ENCODE measurements at regions not wholly inside any gene's neighbourhood (a gene's known extent, or its start where the extent isn't known, plus 50 kb on each side); places are given as distances from the start of the nearest gene placed in this dataset.
A peak's percentile ranks its signal among the peaks of the same experiment; 100 is the strongest.
"Not testable (repeated sequence)": the region's sequence is repeated elsewhere in the genome, so short reads cannot be mapped to it uniquely, and the experiment has no call there.

- not testable (repeated sequence) for H3K4me2 ChIP-seq (ENCODE audit: low read length, poor library complexity, severe bottlenecking); H4K91ac ChIP-seq (ENCODE audit: low read length); H3K23ac ChIP-seq (ENCODE audit: low read length in 2 of 2); H4K8ac ChIP-seq (ENCODE audit: low read length); H3K27me3 ChIP-seq (ENCODE audit: control insufficient read depth in 1 of 2, insufficient read depth in 1 of 2, low read length in 2 of 2); H2AFZ ChIP-seq (ENCODE audit: low read depth, low read length); H3K18ac ChIP-seq (ENCODE audit: low read depth in 1 of 2, low read length in 2 of 2); H3K4me3 ChIP-seq (ENCODE audit: insufficient read depth in 1 of 2, low read depth in 1 of 2, low read length in 2 of 2); H3K14ac ChIP-seq (ENCODE audit: low read length in 2 of 2); H2BK15ac ChIP-seq (ENCODE audit: low read depth, poor library complexity, severe bottlenecking); H2AK5ac ChIP-seq (ENCODE audit: low read length, severe bottlenecking); H3K27ac ChIP-seq (ENCODE audit: low read length, poor library complexity, severe bottlenecking); H3K4ac ChIP-seq (ENCODE audit: low read depth in 1 of 2, low read length in 2 of 2); H3K79me1 ChIP-seq (replicated peaks; ENCODE audit: low read length, poor library complexity, severe bottlenecking); H3K4me1 ChIP-seq (ENCODE audit: control insufficient read depth, insufficient read depth, low read depth, low read length); H2BK5ac ChIP-seq (ENCODE audit: low read depth, low read length, poor library complexity, severe bottlenecking); H3K9me3 ChIP-seq (ENCODE audit: control insufficient read depth, low read length); H2BK120ac ChIP-seq (ENCODE audit: low read depth, low read length); DNase-seq; H3K9ac ChIP-seq (ENCODE audit: low read length); H2BK12ac ChIP-seq (ENCODE audit: low read length in 2 of 2); H3K36me3 ChIP-seq (ENCODE audit: control insufficient read depth in 1 of 2, insufficient read depth in 2 of 2, low read depth in 1 of 2, low read length in 2 of 2)
- no CpG with 5 or more reads among the region's 6 CpGs for WGBS
Observed at GRCh38 chr2:87405531-87406216, 342.2 kb upstream of the PLGLB2 start.

- 89% methylated on average over 4 of the region's 6 CpGs for WGBS
- H3K27me3 ChIP-seq (ENCODE audit: control insufficient read depth in 1 of 2, insufficient read depth in 1 of 2, low read length in 2 of 2); H3K23ac ChIP-seq (ENCODE audit: low read length in 2 of 2); H2BK120ac ChIP-seq (ENCODE audit: low read depth, low read length); H3K4me2 ChIP-seq (ENCODE audit: low read length, poor library complexity, severe bottlenecking); H3K9me3 ChIP-seq (ENCODE audit: control insufficient read depth, low read length); H2BK12ac ChIP-seq (ENCODE audit: low read length in 2 of 2); H3K18ac ChIP-seq (ENCODE audit: low read depth in 1 of 2, low read length in 2 of 2); H2BK5ac ChIP-seq (ENCODE audit: low read depth, low read length, poor library complexity, severe bottlenecking); DNase-seq; H2BK15ac ChIP-seq (ENCODE audit: low read depth, poor library complexity, severe bottlenecking); H2AK5ac ChIP-seq (ENCODE audit: low read length, severe bottlenecking); H3K27ac ChIP-seq (ENCODE audit: low read length, poor library complexity, severe bottlenecking); H3K4me1 ChIP-seq (ENCODE audit: control insufficient read depth, insufficient read depth, low read depth, low read length); H2AFZ ChIP-seq (ENCODE audit: low read depth, low read length); H3K4ac ChIP-seq (ENCODE audit: low read depth in 1 of 2, low read length in 2 of 2); H3K14ac ChIP-seq (ENCODE audit: low read length in 2 of 2); H4K8ac ChIP-seq (ENCODE audit: low read length); H3K79me1 ChIP-seq (replicated peaks; ENCODE audit: low read length, poor library complexity, severe bottlenecking); H3K4me3 ChIP-seq (ENCODE audit: insufficient read depth in 1 of 2, low read depth in 1 of 2, low read length in 2 of 2); H3K9ac ChIP-seq (ENCODE audit: low read length); H3K36me3 ChIP-seq (ENCODE audit: control insufficient read depth in 1 of 2, insufficient read depth in 2 of 2, low read depth in 1 of 2, low read length in 2 of 2): not testable (repeated sequence)
- peak overlapping the region; percentile 39 for H4K91ac ChIP-seq (ENCODE audit: low read length)
Observed at GRCh38 chr2:87406406-87407175, 341.3 kb upstream of the PLGLB2 start.

- not testable (repeated sequence) for H2AFZ ChIP-seq (ENCODE audit: low read depth, low read length); H3K79me1 ChIP-seq (replicated peaks; ENCODE audit: low read length, poor library complexity, severe bottlenecking); H3K27ac ChIP-seq (ENCODE audit: low read length, poor library complexity, severe bottlenecking)
Observed at GRCh38 chr2:87409601-87410000, 338.3 kb upstream of the PLGLB2 start.

GRCh38 chr2:87410371-87410770 lies 337.5 kb upstream of the PLGLB2 start:
- DNase-seq; H2BK12ac ChIP-seq (ENCODE audit: low read length in 2 of 2); H3K79me1 ChIP-seq (replicated peaks; ENCODE audit: low read length, poor library complexity, severe bottlenecking); H2BK15ac ChIP-seq (ENCODE audit: low read depth, poor library complexity, severe bottlenecking); H2BK5ac ChIP-seq (ENCODE audit: low read depth, low read length, poor library complexity, severe bottlenecking); H3K14ac ChIP-seq (ENCODE audit: low read length in 2 of 2); H3K9me3 ChIP-seq (ENCODE audit: control insufficient read depth, low read length); H3K18ac ChIP-seq (ENCODE audit: low read depth in 1 of 2, low read length in 2 of 2); H3K27me3 ChIP-seq (ENCODE audit: control insufficient read depth in 1 of 2, insufficient read depth in 1 of 2, low read length in 2 of 2); H4K8ac ChIP-seq (ENCODE audit: low read length); H4K91ac ChIP-seq (ENCODE audit: low read length); H3K23ac ChIP-seq (ENCODE audit: low read length in 2 of 2); H2AK5ac ChIP-seq (ENCODE audit: low read length, severe bottlenecking); H3K4me1 ChIP-seq (ENCODE audit: control insufficient read depth, insufficient read depth, low read depth, low read length); H3K27ac ChIP-seq (ENCODE audit: low read length, poor library complexity, severe bottlenecking); H3K4me3 ChIP-seq (ENCODE audit: insufficient read depth in 1 of 2, low read depth in 1 of 2, low read length in 2 of 2); H3K9ac ChIP-seq (ENCODE audit: low read length); H3K4ac ChIP-seq (ENCODE audit: low read depth in 1 of 2, low read length in 2 of 2); H3K4me2 ChIP-seq (ENCODE audit: low read length, poor library complexity, severe bottlenecking); H2AFZ ChIP-seq (ENCODE audit: low read depth, low read length); H3K36me3 ChIP-seq (ENCODE audit: control insufficient read depth in 1 of 2, insufficient read depth in 2 of 2, low read depth in 1 of 2, low read length in 2 of 2); H2BK120ac ChIP-seq (ENCODE audit: low read depth, low read length): not testable (repeated sequence)
- WGBS = 91% methylated on average over 3 of the region's 3 CpGs

More at GRCh38 chr2:87409601-87410000, 338.3 kb upstream of the PLGLB2 start:
- H3K9me3 ChIP-seq (ENCODE audit: control insufficient read depth, low read length); H3K4me2 ChIP-seq (ENCODE audit: low read length, poor library complexity, severe bottlenecking); H4K8ac ChIP-seq (ENCODE audit: low read length); H3K4me3 ChIP-seq (ENCODE audit: insufficient read depth in 1 of 2, low read depth in 1 of 2, low read length in 2 of 2); H2BK12ac ChIP-seq (ENCODE audit: low read length in 2 of 2); H3K9ac ChIP-seq (ENCODE audit: low read length); H2BK15ac ChIP-seq (ENCODE audit: low read depth, poor library complexity, severe bottlenecking); H4K91ac ChIP-seq (ENCODE audit: low read length); H3K4me1 ChIP-seq (ENCODE audit: control insufficient read depth, insufficient read depth, low read depth, low read length); H3K4ac ChIP-seq (ENCODE audit: low read depth in 1 of 2, low read length in 2 of 2); H3K36me3 ChIP-seq (ENCODE audit: control insufficient read depth in 1 of 2, insufficient read depth in 2 of 2, low read depth in 1 of 2, low read length in 2 of 2); H3K14ac ChIP-seq (ENCODE audit: low read length in 2 of 2); DNase-seq; H3K27me3 ChIP-seq (ENCODE audit: control insufficient read depth in 1 of 2, insufficient read depth in 1 of 2, low read length in 2 of 2); H3K18ac ChIP-seq (ENCODE audit: low read depth in 1 of 2, low read length in 2 of 2); H3K23ac ChIP-seq (ENCODE audit: low read length in 2 of 2); H2BK120ac ChIP-seq (ENCODE audit: low read depth, low read length); H2BK5ac ChIP-seq (ENCODE audit: low read depth, low read length, poor library complexity, severe bottlenecking); H2AK5ac ChIP-seq (ENCODE audit: low read length, severe bottlenecking): not testable (repeated sequence)
- no CpG with 5 or more reads among the region's 4 CpGs for WGBS

Measured in mesenchymal stem cell (in vitro differentiated cells and primary cell).